ENCODE measurements at regions not wholly inside any gene's neighbourhood (a gene's known extent, or its start where the extent isn't known, plus 50 kb on each side); places are given as distances from the start of the nearest gene placed in this dataset.

DNA sequence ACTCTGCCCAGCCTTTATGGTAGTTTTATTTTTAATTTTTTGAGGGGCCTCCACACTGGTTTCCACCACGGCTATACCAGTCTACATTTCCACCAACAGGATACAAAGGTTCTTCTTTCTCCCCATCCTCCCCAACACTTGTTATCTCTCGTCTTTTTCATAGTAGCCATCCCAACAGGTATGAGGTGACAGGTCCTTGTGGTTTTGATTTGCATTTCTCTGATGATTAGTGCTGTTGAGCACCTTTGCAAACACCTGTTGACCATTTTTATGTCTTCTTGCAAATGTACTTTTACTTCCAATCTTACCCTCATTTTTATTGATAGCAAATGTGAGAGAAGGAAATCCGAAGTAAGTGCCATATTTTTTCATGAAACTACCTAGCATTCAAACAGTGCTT lies 195.4 kb upstream of the PREP start:
- DNase-seq = no peak

GRCh38 chr6:105596284-105596755 lies 193.4 kb upstream of the PREP start:
- no peak for DNase-seq

DNA sequence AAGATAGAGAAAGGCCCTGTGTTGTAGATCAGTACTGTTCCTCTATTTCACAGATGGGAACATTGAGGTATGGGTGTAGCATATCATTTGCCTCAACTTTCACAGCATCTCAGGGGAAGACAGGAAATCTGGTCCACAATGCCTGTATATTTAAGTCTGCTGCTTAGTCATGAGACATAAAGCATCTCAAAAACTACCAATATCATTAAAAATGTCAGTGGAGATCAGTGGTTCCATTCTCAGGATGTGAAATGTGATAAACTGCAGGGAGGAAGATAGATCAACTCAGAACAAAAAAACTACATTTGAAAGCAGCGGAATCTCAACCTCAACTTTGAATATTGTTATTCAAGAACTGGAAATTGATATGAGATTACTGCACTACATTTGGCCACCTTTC lies 192.9 kb upstream of the PREP start:
- no peak for DNase-seq

DNA sequence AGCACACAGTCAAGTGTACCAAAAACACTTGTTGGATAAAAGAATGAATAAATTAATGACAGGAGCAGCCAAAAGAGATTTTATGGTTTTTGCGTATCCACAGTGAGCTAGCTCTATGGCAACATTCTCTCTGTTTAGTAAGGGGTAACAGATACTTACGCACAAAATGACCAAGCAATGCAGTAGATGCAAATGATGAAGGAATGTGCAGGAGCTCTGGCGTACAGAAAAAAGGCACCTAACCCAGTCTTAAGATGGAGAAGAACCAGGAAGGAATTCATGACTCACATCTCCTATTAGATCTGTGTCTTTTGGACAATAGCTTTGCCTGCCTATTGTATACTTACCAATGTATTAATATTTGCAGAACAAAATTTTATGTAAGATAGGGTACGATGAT lies 191.9 kb upstream of the PREP start:
- DNase-seq = no peak

- DNase-seq = no peak
These were observed 191.2 kb upstream of the PREP start for GRCh38 chr6:105593805-105594671.

- no peak for DNase-seq
These were observed 190.3 kb upstream of the PREP start for GRCh38 chr6:105593056-105593690.

- DNase-seq = no peak
These were observed 189.4 kb upstream of the PREP start for GRCh38 chr6:105592329-105592728.

- DNase-seq = peak; percentile 54
These were observed 188.2 kb upstream of the PREP start for GRCh38 chr6:105591053-105591452.

- DNase-seq = no peak
These were observed 185.3 kb upstream of the PREP start for GRCh38 chr6:105588123-105588710.

DNA sequence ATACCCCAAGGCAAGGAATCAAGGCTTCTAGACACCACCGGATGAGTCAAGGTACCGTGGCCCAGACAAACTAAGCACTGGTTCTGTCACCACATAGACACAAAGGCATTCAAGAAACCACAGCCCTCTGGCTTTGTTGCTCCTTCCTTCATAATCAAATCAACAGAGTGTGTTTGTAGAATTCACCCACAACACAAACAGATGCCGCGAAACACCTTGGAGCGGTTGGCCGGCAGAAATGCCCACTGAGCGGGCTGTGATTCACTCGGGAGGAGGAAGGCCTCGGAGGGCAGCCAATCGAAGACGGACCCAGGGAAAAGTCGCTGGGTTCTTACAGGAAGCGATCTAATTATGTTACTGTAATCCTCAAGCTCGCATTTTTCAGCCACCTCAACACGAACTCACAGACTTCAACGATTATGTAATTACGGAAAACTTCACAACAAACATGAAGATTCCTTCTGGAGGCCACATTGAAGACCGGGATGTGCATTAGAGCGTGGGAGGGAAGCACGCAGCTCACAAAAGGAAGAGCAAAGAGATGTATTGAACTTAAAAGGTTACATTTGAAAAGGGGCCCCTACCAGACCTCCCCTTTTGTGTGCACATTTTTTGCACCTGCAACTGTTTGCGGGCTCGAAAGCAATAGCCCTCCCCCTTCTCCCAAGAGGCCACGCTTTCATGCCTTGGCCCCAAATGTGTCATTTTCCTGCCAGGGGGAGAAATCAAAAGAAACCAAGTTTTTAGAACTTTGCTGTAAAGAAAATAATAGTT lies 184.7 kb upstream of the PREP start:
- peak; percentile 28 for DNase-seq

DNA sequence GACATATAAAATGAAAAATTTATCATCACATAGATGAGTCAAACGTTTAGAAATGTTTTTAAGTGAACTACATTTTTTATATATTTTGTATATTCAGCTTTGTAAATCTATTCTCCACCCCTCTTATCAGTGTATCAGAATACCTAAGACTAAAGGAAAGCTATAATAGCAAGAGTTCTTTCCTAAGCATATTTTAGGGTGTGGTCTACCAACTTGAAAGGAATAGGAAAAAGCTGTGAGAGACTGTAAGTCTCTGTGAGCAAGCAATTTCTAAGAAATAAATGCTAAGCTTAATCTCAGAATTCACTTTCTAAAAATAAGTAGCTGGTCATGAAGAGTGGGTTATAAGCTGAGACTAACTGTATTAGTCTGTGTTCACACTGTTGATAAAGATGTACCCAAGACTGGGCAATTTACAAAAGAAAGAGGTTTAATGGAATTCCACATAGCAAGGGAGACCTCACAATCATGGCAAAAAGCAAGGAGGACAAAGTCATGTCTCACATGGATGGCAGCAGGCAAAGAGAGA lies 175.4 kb upstream of the PREP start:
- no peak for DNase-seq

DNA sequence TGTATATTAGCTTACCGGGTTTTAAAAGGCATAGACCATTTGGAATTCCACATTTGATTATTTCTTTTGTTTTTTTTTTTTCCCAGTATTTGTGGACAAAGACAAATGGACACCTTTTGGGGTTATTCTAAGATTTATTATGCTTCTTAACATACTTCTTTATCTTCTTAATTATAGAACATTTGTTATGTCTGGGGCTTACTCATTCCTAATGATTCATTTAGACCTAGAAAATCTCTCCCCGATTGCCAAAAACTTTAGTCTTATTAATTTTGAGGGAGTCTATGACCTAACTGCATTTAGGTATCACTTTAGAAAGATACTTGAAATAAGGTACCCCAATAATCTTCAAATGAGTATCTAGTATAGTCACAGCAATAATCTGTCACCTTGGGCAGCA lies 170.7 kb upstream of the PREP start:
- no peak for DNase-seq

DNA sequence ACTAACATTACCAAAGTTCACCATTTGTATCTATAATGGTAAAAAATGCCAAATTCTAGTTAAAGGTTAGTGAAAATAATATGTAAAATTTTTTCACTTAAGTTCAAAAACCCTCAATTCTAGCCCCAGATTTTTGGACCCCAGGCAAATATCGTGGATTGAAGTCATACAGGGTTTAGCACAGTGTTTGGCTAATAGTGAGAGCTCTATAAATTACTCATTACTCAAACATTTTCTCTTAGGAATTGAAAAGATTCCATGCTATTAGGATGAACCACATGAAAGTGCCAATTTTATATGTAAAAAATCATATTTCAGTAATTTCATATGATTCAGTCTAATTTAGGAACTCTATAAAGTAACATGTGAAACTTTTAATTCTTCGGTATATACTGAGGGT lies 170.3 kb upstream of the PREP start:
- DNase-seq = no peak

GRCh38 chr6:105570416-105570815 lies 167.5 kb upstream of the PREP start:
- DNase-seq = no peak

DNA sequence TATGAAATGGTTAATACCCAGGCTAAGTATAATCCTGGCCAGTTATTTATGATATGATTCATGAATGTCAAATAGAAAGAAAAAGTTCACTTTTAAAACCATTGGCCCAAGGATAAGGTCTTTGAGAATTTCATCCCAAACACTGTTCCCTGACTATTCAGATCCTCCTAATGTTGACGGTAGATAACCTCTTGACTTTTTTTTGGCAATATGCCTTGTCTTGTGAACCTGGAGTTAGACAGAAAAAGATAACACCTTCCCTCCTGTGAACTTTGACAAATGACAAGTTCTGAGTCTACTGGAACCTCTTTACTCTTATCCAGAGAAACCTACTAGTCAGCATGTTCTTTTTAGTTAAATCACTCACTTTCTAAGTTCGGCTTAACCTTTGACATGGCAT lies 166.8 kb upstream of the PREP start:
- DNase-seq = no peak

DNA sequence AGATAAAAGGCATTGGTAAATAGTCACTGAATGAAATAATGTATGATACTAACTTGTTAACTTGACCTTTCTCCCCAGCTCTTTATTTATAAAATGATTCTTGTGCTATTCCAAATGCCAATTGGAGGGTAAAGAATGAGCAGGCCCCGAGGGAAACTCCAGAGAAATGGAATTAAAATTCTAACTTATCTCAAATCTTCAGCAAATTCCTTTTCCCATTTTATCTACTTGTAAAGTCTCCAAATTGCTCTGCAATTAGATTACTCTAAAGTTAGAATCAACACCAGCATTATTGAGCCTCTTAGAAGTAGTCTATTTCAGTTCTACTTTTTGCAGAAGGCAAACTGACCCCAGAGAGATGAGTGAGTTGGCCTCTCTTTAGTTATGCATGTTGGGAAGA lies 165.9 kb upstream of the PREP start:
- DNase-seq = no peak

- no peak for DNase-seq
These were observed 165.3 kb upstream of the PREP start for GRCh38 chr6:105568142-105568541.

- no peak for DNase-seq
These were observed 164.3 kb upstream of the PREP start for GRCh38 chr6:105567140-105567539.

DNA sequence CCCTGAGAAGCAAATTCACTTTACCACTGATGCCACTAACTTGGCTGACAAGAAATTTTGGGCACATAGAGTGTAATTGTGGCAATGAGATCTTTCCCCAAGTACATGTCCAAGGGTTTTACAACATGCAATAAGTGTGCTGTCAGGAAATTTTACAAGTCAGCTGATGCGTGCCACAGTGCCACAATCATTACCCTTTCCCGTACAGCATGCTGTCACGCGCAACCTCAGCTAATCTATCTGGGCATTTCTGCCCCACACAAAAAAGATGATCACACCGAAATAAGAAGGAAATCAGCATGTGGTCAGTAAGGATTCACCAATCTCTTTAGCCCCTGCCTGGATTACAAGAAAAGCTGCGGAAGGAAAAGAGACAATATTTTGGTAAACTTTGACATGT lies 163.6 kb upstream of the PREP start:
- no peak for DNase-seq

DNA sequence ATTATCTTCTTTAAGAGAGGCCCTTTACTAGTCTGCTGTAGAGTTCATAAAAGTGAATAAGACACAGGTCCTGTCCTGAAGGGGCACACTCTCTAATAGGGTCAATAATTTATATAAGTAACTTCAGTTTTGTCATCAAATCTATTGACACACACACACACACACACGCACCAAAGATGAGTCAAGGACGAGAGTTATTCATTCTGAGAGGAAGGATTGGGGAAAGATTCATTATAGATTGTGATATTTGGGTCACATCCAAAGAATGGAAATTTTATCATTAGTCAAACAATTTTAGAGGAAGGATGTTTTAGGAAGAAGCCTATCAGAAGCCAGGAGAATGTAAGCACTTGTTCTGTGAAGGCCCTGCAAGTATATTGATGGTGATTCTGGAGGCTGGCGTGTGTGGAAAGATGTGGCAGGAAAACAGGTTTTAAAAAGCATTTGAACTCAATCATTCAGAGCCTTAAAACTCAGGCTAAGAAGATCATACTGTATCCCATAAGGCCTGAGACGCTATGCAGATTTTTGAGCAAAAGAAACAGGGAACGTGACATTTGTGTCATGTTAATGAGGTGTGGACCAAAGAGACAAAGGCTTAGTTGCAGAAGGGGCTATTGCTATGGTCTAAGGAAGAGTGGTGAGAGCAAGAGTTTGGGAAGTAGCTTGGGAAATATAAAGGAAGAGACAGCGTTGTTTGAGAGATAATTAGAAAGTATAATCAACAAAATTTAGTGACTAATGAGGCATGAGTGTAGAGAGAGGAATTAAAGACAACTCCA lies 161.4 kb upstream of the PREP start:
- DNase-seq = no peak

DNA sequence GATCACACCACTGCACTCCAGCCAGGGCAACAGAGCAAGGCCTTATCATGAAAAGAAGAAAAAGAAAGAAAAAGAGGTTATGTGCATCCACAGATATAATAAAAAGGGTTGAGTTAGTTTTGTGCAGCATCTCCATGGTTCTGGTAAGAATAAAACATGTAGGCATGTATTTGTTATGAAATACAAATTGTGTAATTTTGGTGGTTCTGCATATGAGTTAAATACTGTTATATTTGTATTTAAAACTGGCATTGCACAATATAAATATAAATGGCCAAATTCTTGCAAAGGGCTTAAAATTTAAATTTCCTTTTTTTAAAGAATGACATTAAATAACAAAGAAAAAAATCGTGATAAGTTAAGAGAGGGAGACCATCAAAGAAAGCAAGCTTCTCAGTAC lies 159.1 kb upstream of the PREP start:
- DNase-seq = no peak

DNA sequence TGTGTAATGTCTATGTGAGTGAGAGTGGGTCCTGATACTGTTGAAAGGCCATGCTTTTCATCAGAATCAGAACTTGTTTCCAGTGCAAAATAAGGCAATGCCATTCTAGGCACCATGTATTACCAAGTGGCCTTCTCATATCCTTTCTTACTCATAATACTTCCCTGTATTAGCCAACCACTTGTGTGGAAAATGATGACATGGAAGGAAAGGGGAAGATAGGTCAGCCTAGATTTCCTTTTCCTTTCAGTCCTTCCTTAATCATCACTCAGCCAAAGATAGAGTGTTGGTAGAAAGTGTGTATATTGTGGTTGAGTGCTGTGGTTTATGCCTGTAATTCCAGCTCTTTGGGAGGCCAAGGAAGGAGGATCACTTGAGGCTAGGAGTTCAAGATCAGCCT lies 158.6 kb upstream of the PREP start:
- no peak for DNase-seq
